ENCODE measurements at regions not wholly inside any gene's neighbourhood (a gene's known extent, or its start where the extent isn't known, plus 50 kb on each side); places are given as distances from the start of the nearest gene placed in this dataset.

- no peak for TF ChIP-seq NFIC (IDR thresholded peaks at IDR 0.05)
- TF ChIP-seq, protein P1, sequence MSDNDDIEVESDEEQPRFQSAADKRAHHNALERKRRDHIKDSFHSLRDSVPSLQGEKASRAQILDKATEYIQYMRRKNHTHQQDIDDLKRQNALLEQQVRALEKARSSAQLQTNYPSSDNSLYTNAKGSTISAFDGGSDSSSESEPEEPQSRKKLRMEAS (IDR thresholded peaks at IDR 0.05), result no peak
- no peak for TF ChIP-seq CEBPB (IDR thresholded peaks at IDR 0.05)
- no peak for TF ChIP-seq USF1 (IDR thresholded peaks at IDR 0.05)
- no peak for TF ChIP-seq RAD21 (IDR thresholded peaks at IDR 0.05; ENCODE audit: low read depth)
- TF ChIP-seq TAF1 (IDR thresholded peaks at IDR 0.05; ENCODE audit: low read depth), result no peak
- TF ChIP-seq EP300 (IDR thresholded peaks at IDR 0.05; ENCODE audit: borderline replicate concordance), result no peak
These were observed 693.2 kb upstream of the MIS18BP1 start for GRCh38 chr14:45946251-45946650.
